Coronary artery (tissue), 2 donors: ENCODE measurements at regions not wholly inside any gene's neighbourhood (a gene's known extent, or its start where the extent isn't known, plus 50 kb on each side); places are given as distances from the start of the nearest gene placed in this dataset.
A peak's percentile ranks its signal among the peaks of the same experiment; 100 is the strongest.

Source experiments
- DNase-seq: peaks from one replicate; pipeline ENCODE4 v3.0.0-alpha.2; 2017; ENCODE audit warnings: low spot score
- H3K27ac ChIP-seq, 2 donors: fragments of 200-600 bp; sonication (generic); one replicate each; pipeline ENCODE4 v1.5.1; 2016 to 2019
- H3K4me3 ChIP-seq: fragments of 200-600 bp; sonication (generic); 2 replicates; pipeline ENCODE4 v1.5.1; 2016; ENCODE audit warnings: mild to moderate bottlenecking, moderate library complexity
- TF ChIP-seq, protein P1 (sequence below): fragments of 200-600 bp; sonication (generic); IDR thresholded peaks from one replicate; pipeline ENCODE4 v1.5.1; 2019; ENCODE audit warnings: antibody characterized with exemption

- Histone ChIP-seq H3K4me3 (no peak overlapping the region), H3K27ac (no peak overlapping the region)
- DNase-seq: no peak
- TF ChIP-seq, protein P1, sequence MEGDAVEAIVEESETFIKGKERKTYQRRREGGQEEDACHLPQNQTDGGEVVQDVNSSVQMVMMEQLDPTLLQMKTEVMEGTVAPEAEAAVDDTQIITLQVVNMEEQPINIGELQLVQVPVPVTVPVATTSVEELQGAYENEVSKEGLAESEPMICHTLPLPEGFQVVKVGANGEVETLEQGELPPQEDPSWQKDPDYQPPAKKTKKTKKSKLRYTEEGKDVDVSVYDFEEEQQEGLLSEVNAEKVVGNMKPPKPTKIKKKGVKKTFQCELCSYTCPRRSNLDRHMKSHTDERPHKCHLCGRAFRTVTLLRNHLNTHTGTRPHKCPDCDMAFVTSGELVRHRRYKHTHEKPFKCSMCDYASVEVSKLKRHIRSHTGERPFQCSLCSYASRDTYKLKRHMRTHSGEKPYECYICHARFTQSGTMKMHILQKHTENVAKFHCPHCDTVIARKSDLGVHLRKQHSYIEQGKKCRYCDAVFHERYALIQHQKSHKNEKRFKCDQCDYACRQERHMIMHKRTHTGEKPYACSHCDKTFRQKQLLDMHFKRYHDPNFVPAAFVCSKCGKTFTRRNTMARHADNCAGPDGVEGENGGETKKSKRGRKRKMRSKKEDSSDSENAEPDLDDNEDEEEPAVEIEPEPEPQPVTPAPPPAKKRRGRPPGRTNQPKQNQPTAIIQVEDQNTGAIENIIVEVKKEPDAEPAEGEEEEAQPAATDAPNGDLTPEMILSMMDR: no peak
These were observed 130.9 kb downstream of the TES start for GRCh38 chr7:116340943-116341907.

DNA sequence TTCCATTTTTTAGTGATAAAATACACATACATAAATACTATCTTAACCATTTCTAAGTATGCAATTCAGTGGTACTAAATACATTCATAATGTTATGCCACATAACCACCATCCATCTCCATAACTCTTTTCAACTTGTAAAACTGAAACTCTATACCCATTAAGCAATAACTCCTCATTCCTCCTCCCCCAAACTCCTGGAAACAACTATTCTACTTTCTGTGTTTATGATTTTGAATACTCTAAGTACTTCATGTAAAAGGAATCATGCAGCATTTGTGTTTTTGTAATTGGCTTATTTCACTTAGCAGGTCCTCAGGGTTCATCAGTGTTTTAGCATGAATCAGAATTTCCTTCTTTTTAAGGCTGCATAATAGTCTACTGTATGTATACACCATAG lies 131.8 kb downstream of the TES start:
- DNase-seq: no peak
- TF ChIP-seq, protein P1: no peak
- H3K4me3 ChIP-seq: no peak overlapping the region
- no peak overlapping the region for H3K27ac ChIP-seq

DNA sequence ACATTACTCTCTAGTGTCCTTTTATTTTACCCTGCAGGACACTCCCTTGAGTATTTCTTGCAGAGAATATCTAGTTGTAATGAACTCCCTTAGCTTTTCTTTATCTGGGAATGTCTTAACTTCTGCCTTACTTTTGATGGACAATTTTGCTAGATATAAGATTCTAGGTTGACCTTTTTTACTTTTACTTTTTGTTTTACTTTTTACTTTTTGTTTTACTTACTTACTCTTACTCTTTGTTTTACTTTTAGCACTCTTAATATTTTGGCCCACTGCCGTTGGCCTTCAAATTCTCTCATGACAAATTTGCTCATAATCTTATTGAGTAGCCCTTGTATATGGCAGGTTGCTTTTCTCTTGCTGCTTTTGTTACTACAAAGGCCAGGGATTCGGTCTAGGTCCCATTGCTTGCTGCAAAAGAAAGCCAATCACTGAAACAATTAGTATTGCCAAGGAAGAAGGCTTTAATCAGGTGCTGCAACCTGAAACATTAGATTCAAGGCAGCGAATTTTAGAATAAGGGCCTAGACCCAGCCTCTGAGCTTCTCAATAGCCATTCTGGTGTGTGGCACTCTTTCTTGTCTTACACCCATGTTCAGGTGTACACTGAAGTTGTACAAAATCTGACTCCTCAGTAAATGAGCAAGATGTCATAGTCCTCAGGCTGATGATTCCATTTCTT lies 137.0 kb downstream of the TES start:
- TF ChIP-seq, protein P1: no peak
- Histone ChIP-seq H3K27ac (no peak overlapping the region), H3K4me3 (no peak overlapping the region)
- DNase-seq: no peak

DNA sequence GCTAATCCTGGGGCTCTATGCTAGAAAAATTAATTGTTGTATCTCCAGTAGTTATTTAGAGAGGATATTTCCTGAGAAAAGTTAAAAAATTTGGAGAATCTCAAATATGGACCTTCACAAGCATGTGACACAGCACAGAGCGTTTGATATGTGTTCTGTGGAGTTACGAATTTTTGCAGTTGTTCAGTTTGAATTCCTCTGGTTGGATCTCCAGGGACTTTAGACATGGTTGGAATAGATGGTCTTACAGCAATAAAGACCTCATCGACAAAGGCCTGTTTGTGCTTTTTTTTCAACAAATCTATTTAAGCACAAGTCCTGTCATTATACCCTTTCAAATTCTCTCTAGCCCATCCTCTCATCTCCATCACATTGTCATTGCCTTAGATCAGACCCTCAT lies 138.0 kb downstream of the TES start:
- Histone ChIP-seq H3K27ac (no peak overlapping the region), H3K4me3 (no peak overlapping the region)
- no peak for DNase-seq
- TF ChIP-seq, protein P1: no peak

- Histone ChIP-seq H3K27ac (no peak overlapping the region), H3K4me3 (no peak overlapping the region)
- no peak for DNase-seq
- TF ChIP-seq, protein P1: no peak
These were observed 141.6 kb downstream of the TES start for GRCh38 chr7:116351966-116352365.

DNA sequence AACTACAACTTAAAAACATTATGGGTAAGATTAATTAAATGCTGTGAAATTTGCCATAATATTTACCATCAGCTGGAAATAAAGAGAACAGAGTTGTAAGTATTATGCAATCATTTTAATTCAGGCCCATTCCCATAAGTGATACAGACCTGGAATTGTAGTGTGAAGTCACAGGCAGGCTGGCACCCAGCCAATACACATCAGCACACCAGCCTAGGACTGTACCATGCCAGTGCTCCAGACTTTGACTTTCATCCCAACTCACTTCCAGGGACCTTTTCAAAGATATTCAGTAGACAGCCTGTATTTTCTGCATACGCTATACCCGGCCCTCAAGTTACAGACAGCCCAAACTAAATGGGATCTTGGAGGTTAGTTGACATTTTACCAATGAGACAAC lies 143.3 kb downstream of the TES start:
- Histone ChIP-seq H3K4me3 (peak overlapping the region; percentile 55), H3K27ac (peak overlapping the region; percentile 82 to 89)
- peak; percentile 77 for DNase-seq
- TF ChIP-seq, protein P1: no peak
